ENCODE measurements at regions not wholly inside any gene's neighbourhood (a gene's known extent, or its start where the extent isn't known, plus 50 kb on each side); places are given as distances from the start of the nearest gene placed in this dataset.

- no peak for TF ChIP-seq ZNF462 (CRISPR knock-in tag; IDR thresholded peaks at IDR 0.05)
- TF ChIP-seq STAT1 (IDR thresholded peaks at IDR 0.05; ENCODE audit: unreplicated experiment): no peak
- TF ChIP-seq EZH2 (IDR thresholded peaks at IDR 0.05; ENCODE audit: low read depth, unreplicated experiment): no peak
- no peak for TF ChIP-seq JUNB (IDR thresholded peaks at IDR 0.05; ENCODE audit: unreplicated experiment)
- no peak for TF ChIP-seq NANOG (IDR thresholded peaks at IDR 0.05; ENCODE audit: borderline replicate concordance)
- no peak for TF ChIP-seq REST (IDR thresholded peaks at IDR 0.05; ENCODE audit: unreplicated experiment)
- no peak for TF ChIP-seq CTCF (conservative IDR thresholded peaks at IDR 0.05; ENCODE audit: low read depth in 2 of 2)
- no peak for TF ChIP-seq EZH2phosphoT487 (IDR thresholded peaks at IDR 0.05; ENCODE audit: unreplicated experiment)
- no peak for TF ChIP-seq ZNF331 (CRISPR knock-in tag; IDR thresholded peaks at IDR 0.05; ENCODE audit: low read depth)
Observed at GRCh38 chr2:64396001-64396400, 58.0 kb upstream of the LGALSL start (continued).

All from GM23338 (cell line).